Stimulated activated CD4-positive, alpha-beta T cell treated with anti-CD3 and anti-CD28 coated beads, Interleukin-4, amount 100 ng/mL, for 4 hours (primary cell): ENCODE measurements at regions not wholly inside any gene's neighbourhood (a gene's known extent, or its start where the extent isn't known, plus 50 kb on each side); places are given as distances from the start of the nearest gene placed in this dataset.

Source experiments
- DNase-seq, 2 experiments: peaks; one replicate each; pipeline ENCODE4 v3.0.0-alpha.2; 2020

DNA sequence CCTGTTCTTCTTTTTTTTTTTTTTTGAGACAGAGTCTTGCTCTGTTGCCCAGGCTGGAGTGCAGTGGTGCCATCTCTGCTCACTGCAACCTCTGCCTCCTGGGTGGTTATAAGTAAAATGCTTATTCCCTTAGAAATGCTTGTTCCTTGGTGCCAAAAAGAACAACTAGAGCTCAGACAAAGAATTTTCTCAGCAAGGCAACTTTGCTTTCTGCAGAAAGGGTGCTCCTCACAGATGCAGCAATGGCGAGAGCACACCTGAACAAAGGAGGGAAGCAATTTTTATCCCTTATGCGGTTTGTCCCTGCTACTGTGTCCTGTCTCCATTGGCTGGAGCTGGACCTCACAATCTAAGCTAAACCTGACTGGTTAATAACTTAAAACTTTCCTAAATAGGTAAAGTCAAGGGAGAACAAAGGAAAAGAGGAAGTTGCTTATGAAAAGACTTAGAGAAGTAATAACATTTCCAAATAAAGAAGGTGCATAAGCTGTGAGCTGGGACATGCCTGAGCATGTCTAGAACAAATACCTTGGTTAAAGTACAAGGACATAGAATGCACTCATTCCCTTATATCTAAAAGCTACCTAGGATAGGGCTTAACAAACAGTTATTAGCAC is 90.0 kb upstream of the PRR5 start:
- no peak for DNase-seq

DNA sequence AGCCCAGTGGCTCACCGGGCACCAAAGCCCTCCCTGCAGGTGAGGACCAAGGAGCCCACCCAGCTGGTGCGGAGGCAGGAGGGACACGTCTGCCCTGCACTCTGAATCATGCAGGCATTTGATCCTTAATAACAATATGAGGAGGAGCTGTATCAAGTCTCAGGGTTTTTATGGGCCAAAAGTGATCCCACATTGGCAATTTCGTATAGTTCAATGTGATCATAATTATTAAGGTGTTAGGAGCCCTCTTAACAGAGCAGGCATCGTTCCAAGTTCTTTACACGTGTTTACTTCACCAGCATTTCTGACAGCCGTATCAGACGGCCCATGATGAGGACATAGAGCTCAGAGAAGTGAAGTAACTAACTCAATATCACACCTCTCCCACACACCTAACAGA is 91.9 kb upstream of the PRR5 start:
- DNase-seq = no peak

DNA sequence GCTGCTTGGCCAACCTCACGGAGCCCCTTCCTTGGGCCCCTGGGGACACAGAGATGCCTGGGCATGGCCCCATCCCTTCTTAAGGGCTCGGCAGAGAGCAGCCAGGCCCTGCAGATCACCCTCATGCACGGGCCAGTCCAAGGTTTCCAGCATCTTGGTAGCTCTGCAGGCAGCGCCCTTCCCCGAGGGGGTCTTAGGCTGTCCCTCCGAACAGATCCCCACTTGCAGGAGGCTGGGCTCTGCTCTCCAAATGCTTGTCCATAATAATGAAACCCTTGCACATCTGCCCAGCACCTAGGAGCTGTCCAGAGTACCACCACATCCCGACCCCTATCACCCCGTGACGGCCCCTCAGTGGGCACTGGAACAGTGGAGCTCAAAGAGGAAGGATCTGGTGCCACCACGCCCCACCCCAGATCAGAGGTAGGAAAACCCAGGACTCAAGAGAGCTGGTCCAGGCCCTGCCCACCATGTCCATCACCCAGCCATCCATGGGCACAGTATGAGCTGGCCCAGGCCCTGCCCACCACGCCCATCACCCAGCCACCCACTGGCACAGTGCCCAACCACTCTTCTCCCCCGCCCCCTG is 92.5 kb upstream of the PRR5 start:
- no peak for DNase-seq

DNA sequence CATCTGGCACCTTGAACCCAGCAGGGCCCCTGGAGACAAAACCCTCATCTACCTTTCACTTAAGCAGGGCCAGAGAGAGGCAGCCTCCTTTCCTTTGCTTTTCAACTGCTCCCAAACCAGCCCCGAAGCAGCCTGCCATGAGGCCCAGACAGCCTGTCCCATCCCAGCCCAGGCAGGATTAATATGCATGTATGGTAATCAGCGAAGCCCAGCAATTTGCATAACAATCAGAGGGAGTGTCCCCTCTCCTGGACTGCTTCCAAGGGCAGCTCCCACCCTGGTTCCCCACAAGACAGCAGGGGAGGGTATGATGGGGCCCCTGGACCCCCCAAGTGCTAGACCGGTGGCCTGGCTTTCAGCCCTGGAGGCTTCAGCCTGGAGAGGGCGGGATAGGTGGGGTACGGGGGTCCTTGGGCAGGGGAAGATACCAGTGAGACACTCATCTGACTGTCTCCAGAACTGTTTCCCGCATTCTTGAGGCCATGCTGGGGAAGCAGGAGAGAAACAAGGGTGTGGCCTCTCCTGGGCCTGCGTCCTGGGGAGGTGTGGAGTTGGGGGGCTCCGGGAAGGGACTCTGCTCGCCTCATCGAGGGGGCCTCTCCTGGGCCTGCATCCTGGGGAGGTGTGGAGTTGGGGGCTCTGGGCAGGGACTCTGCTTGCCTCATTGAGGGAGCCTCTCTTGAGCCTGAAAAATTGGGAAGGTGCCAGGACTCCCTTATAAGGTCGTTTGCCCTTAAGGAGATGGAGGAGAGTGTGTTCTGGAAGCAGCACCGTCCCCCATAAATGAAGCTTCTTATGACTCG is 93.2 kb upstream of the PRR5 start:
- no peak for DNase-seq

DNA sequence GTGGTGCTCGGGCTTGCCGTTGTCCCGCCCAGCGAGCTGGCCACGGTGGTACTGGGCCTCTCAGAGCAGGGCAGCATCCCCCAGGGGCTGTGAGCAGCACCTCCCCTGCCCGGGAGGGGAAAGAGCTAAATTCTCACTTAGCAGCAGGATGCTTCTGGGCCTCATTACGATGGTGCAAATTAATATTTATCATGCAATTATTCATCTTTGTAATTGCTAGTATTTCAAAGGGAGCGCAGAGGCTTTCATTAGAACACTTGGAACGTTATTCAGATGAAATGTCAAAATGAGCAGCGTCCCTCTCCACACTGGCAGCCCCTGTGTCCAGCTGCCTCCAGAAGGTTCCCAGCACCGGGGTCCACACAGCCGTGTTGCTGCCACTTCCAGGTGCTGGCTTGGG is 95.9 kb upstream of the PRR5 start:
- no peak for DNase-seq

DNA sequence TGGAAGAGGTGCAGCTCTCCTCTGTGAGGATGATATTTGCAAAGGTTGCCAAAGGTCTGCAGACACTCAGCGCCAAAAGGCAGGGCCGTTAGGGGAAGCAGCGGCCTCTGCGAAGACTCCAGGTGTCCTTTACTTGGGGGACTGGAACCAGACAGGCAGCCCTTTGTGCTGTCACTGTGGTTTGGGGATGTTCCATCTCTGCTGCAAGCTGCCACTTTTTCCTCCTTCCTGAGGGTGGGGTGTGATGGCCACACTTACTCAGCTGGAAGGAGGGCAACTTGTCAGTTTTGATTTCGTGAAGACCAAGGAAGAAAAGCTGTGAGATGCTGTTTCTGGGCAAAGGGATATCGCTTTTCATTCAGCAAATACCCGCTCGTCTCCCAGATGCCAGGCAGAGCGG is 96.5 kb upstream of the PRR5 start:
- no peak for DNase-seq

DNA sequence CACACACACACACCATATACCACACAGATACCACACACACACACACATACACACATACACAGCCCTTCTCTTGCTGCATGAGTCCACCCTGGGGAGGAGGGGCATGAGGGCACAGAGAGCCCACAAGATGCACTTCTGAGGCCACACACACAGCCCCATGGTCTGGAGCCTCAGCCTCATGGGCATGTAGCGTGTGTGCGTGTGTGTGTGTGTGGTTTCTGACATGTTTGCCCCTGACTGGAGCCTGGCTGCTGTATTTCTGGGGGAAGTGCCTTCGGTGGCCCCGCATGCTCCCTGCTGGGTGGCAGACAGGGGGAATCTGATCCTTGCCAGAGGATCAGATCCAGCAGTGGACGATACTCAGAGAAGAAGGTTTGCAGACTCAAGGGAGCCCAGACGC is 97.0 kb upstream of the PRR5 start:
- DNase-seq = no peak

DNA sequence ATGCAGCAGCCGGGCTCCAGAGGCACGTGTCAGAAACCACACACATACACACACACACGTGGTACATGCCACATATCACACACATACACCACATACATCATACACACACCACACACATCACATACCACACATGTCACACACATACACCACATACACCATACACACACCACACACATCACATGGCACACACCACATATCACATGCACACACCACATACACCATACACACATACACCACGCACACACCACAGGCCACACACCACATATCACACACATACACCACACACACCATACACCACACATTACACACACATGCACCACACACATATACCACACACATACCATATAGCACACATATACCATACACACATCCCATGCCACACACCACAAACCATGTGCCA is 97.5 kb upstream of the PRR5 start:
- no peak for DNase-seq

DNA sequence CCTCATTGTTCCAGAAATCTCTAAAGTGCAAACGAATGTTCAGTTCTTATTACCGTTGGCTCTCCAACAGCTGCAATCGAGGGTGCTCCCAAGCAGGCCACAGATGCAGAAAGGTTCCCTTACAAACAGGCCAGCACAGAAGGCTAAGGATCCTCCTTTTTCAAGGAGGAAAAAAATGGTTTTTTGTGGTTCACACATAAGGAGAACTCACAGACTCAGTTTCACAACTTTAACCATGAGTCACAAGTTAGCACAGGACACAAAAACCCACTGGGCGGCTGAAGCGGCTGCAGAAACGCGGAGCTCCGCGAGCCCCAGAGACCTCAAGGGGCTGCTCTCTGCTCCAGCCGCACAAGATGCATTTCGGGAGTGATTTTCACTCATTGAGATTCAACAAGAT is 98.2 kb upstream of the PRR5 start:
- no peak for DNase-seq

DNA sequence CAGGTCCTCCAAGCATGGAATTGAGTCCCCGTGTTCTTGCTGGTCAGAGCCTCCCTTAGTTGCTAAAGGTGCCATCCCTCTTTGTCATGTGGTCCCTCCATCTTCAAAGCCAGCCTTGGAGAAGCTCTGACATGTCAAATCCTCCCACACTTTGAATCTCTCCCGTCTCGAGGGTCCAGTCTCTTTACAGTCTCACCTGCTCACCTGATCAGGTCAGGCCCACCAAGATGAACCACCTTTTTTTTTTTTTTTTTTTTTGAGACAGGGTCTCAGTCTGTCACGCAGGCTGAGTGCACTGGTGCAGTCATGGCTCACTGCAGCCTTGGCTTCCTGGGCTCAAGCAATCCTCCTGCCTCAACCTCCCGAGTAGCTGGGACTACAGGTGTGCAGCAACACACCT is 100.3 kb upstream of the PRR5 start:
- no peak for DNase-seq

DNA sequence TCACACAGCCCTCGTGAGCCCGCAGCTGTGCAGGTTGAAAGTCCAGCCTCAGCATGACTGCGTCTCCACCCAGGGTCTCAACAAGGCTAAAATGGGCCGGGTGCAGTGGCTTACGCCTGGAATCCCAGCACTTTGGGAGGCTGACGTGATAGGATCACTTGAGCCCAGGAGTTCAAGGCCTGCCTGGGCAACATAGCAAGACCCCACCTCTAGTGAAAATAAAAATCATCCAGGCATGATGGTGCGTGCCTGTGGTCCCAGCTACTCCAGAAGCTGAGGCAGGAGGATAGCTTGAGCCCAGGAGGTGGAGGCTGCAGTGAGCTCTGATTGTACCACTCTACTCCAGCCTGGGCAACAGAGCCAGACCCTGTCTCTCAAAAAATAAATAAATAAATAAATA is 100.8 kb upstream of the PRR5 start:
- DNase-seq = no peak

DNA sequence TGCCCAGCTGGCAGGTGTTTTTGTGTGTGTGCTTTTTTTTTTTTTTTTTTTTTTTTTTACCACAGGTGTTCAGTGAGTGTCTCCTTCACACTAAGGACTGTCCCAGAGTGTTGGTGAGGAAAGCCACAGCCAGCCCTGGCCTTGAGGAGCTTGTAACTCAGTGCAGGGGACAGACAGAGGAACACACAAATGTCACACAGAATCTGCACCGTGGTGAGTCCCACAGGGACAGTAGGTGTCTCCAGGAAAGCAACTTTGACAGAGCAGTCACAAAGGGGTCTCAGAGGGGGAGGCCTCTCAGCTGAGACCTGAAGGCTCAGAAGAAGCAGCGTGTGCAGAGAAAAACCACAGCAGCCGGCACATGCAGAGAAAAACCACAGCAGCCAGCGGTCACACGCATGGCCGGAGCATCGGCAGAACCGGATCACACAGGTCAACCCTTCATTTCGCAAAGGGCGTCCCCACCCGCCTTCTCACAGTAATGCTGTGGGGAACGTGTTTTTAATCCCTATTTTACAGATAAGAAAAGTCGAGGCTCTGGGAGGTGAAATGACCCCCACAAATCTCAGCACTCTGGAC is 101.7 kb upstream of the PRR5 start:
- no peak for DNase-seq

DNA sequence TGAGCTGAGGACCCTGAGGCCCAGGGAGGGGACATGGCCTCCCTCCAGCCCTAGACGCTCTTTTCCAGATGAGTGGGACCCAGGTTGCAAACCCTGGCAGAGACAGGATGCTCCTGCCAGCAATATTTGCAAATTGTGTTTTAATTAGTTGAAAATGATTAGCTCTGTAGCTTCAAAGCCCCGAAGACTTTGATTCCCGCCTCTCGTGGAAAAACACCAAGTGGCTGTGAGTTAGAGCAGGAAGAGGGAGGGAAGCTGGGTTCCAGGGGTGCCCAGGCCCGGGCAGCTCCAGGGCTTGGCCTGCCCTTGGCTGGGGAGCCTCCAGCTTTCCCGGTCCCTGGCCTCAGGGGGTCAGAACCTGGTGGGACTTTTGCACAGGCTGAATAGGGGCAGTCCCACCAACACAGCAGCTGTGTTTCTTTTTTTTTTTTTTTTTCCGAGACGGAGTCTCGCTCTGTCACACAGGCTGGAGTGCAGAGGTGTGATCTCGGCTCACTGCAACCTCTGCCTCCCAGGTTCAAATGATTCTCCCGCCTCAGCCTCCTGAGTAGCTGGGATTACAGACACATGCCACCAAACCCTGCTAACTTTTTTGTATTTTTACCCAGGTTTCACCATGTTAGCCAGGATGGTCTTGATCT is 101.6 kb upstream of the RTL6 start:
- no peak for DNase-seq

DNA sequence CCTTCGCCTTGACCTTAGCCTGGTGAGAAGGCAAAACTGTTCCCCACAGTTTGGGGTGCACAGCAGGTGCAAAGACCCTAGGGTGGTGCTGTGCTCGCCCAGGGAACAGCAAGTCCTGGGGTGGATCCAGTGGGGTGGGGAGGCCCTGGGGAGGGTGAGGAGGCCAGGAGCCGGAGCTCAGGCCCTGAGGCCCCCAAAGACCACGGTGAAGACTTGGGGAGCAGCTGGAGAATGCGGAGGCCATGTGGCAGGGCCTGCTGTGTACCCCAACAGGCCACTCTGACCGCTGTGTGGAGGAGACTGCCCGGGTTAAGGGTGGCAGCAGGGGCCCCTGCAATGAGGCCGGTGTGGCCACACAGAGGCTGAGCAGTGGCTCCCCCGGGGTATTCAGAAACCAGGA is 101.1 kb upstream of the RTL6 start:
- no peak for DNase-seq

DNA sequence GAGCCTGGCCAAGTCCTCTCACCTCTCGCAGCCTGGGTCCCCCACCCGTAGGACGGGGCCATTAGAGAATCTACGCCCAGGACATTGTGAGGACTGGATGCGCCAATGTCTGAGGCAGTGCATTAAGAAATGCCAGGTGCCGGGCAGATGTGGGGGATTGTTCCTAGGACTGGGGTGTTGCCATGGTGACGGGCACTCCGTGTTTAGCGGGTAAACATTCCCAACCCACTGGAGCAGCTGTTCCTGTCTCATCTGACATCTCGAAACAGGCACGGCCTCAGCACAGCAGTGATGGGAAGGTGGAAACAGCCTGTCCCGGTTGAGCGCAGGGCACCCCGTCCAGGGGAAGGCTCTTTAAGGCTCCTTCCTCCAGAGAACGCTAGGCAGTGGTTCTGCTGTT is 99.6 kb upstream of the RTL6 start:
- DNase-seq = no peak

DNA sequence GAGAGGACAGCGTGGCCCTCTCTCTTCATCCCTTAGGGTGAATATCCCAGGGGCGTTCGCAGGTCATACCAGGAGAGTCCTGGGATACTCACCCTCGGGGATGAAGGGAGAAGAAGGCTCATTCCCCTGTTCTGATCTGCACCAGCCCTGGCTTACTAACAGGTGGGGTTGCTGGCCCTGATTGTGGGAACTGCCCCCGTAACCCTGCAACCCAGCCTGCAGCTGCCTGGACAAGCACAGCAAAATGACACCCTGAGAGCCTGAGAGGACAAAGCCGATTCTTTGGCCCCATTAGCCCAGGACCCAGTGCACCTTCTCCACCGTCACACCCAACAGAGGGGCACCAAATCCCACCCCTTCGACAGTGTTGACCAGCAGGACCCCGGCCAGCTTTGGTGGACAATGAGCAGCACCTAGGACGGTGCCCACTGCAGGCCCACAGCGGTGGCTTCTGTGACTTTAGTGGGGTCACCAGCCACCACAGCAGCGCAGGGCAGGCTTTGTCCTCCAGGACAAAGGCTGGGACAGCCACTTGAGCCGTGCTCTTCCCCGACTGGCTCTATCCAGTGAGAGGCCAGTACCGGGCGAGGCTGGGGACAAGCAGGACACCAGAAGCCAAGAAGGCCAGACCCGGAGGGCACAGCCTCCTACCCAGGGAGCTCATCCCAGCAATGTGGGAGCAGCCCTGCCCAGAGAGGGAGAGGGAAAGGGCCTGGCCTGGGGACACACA is 98.5 kb upstream of the RTL6 start:
- DNase-seq = no peak

DNA sequence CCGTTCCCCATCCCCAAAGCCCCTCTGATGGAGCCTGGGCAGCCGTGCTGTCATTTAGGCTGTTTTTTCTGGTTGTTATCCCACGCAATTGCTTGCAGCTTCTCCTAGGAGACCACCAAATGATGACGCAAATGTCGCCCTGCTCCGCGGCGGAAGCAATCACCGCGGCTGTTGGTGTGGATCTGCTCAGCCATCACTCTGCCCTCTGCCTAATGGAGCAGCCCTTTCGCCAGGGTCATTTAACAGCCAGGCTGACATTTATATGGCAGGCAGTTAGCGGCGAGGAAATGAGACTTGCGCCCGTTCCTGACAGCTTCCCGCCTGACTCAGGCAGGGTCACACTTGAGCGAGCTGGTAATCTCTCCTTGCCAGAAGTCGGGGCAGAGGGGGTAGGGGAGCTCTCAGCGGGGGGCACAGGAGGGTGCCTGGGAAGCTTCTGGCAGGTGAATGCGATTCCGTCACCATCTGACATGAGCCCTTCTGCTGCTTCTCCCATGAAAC is 97.9 kb upstream of the RTL6 start:
- no peak for DNase-seq

DNA sequence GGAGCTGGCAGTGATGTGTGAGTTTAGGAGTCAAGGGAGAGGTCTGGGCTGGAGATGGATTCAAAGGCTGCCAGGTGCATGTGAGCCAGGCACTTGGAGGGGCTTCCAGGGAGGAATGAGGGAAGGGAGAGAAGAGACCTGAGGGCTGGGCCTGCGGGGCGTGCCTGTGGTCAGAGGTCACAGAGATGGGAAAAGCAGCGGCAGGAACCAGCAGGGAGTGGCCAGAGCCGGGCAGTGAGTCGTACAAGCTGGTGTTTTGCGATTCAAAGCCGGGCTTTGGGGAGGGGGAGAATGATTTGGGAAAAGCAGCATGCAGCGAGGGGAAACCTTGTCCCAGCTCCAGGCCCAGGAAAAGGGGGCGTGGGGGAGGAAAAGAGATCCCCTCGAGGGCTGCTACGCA is 96.9 kb upstream of the RTL6 start:
- no peak for DNase-seq

DNA sequence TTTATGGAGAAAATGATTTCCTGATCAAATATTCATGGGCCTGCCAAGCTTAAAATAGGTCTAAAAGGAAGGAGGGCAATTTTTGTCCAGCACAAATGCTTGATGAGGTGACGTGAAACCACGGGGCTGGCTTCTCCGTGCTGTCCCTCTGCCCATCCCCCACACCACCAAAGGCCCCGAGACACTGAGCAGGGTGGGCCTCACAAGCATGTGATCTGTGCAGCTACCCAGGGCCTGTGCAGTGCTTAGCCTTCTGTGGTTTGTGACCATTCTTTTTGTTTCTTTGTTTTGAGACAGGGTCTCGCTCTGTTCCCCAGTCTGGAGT is 94.8 kb upstream of the RTL6 start:
- no peak for DNase-seq

DNA sequence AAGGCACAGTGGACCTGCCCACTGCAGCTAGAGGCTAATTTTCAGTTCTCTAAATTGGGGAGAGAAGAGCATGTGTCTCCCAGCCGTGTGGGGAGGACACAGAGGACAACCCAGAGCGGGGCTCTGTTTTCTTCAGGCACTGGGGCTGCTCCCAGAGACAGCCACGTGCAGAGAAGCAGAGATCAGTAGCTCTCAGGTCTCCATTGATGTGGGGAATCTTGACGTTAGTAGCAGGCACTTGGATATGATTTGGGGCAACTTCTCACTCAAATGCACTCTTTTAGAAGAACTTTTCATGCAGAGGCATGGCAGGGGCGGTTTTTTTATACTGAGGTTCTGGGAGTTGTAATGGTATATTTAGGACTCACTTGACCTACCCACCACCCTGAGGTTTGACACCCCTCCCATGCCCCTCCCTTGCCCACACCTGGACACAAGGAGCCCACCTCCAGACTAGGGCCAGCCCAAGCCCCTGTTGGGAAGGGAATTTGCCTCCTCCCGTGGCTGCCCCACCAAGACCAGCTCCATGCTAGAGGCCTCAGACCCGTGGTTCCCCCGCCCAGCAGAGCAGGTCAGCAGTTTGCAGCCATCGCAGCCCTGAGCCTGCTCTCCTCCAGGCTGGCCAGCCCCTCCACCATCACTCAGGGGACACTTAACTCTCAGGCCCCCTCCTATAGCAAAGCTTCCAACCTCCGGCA is 94.2 kb upstream of the RTL6 start:
- DNase-seq = no peak

DNA sequence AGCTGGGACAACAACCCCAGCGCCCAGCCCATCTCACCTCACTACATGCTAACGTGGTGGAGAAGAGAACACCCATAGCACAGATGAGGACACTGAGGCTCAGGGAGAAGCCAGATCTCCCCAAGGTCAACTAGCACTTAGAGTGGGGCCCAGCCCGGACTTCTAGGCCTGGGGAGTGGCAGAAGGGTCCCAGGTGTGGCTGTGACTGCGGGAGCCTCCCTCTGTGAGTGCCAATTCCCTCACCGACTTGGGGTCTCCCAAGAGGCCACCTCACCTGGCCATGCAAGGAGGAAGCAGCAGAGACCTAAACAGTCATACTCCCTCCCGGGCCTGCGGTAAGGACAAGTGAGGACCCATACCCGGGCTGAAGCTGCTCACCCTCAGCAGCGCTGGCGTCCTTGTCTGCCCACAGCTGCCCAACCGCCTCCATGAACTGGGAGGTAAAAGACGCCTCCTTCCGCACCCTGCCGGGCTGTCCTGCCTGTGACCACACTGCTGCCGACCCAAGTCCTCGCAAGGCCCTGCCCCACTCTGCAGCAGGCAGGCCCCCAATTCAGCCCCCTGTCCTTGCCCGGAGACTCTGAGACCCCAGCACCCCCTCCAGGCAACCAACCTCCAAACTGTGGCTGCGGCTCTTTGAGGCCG is 93.2 kb upstream of the RTL6 start:
- no peak for DNase-seq

DNA sequence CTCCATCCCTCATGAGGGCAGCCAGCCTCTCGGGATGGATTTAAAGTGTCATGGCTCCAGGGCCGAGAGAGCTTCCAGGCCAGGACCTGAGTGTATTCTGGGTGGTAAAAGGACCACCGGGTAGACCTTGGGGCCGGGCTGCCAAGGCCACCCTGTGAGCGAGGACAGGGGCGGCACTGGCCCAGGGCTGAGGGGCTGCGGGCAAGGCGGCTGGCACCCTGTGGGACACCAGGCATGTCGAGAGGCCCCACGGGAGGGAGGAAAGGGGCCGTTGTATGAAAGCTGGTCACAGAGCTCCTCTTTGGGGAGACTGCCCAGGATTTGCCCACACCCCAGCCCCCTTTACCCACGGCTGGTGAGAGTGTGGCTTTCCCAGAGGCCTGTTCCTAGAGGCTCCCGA is 92.3 kb upstream of the RTL6 start:
- DNase-seq = no peak
